ENCODE measurements at regions not wholly inside any gene's neighbourhood (a gene's known extent, or its start where the extent isn't known, plus 50 kb on each side); places are given as distances from the start of the nearest gene placed in this dataset.

DNA sequence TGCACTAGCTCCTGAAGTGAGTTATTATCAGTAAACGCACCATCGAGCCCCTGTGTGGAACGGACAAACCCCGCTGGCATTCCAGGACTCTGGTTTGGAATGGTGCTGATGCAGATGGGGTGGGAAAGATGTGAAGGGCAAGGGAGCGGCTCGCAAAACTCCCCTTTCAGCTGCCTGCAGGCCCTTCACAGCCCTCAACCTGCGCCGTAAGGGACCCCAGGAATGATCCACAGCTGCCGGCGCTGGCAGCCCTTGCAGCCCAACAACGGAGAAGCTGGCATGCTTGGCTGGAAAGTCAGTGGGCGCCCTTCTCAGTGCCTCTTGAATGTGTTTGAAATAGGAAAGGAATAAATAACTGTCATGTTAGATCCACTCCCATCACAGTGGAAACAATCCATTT lies 1445.5 kb downstream of the BRD1 start:
- TF ChIP-seq, protein P1, sequence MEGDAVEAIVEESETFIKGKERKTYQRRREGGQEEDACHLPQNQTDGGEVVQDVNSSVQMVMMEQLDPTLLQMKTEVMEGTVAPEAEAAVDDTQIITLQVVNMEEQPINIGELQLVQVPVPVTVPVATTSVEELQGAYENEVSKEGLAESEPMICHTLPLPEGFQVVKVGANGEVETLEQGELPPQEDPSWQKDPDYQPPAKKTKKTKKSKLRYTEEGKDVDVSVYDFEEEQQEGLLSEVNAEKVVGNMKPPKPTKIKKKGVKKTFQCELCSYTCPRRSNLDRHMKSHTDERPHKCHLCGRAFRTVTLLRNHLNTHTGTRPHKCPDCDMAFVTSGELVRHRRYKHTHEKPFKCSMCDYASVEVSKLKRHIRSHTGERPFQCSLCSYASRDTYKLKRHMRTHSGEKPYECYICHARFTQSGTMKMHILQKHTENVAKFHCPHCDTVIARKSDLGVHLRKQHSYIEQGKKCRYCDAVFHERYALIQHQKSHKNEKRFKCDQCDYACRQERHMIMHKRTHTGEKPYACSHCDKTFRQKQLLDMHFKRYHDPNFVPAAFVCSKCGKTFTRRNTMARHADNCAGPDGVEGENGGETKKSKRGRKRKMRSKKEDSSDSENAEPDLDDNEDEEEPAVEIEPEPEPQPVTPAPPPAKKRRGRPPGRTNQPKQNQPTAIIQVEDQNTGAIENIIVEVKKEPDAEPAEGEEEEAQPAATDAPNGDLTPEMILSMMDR (IDR thresholded peaks at IDR 0.05; ENCODE audit: insufficient read depth, low read length) = no peak
- TF ChIP-seq POLR2AphosphoS5 (IDR thresholded peaks at IDR 0.05; ENCODE audit: low read depth) (no peak), GABPA (IDR thresholded peaks at IDR 0.05; ENCODE audit: low read depth) (no peak), SPI1 (IDR thresholded peaks at IDR 0.05; ENCODE audit: borderline replicate concordance, low read depth) (no peak)
- TF ChIP-seq, protein P2, sequence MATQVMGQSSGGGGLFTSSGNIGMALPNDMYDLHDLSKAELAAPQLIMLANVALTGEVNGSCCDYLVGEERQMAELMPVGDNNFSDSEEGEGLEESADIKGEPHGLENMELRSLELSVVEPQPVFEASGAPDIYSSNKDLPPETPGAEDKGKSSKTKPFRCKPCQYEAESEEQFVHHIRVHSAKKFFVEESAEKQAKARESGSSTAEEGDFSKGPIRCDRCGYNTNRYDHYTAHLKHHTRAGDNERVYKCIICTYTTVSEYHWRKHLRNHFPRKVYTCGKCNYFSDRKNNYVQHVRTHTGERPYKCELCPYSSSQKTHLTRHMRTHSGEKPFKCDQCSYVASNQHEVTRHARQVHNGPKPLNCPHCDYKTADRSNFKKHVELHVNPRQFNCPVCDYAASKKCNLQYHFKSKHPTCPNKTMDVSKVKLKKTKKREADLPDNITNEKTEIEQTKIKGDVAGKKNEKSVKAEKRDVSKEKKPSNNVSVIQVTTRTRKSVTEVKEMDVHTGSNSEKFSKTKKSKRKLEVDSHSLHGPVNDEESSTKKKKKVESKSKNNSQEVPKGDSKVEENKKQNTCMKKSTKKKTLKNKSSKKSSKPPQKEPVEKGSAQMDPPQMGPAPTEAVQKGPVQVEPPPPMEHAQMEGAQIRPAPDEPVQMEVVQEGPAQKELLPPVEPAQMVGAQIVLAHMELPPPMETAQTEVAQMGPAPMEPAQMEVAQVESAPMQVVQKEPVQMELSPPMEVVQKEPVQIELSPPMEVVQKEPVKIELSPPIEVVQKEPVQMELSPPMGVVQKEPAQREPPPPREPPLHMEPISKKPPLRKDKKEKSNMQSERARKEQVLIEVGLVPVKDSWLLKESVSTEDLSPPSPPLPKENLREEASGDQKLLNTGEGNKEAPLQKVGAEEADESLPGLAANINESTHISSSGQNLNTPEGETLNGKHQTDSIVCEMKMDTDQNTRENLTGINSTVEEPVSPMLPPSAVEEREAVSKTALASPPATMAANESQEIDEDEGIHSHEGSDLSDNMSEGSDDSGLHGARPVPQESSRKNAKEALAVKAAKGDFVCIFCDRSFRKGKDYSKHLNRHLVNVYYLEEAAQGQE (IDR thresholded peaks at IDR 0.05; ENCODE audit: insufficient replicate concordance, low read depth) = no peak

All from HL-60 (cell line).